Endothelial cell (in vitro differentiated cells): ENCODE measurements at regions not wholly inside any gene's neighbourhood (a gene's known extent, or its start where the extent isn't known, plus 50 kb on each side); places are given as distances from the start of the nearest gene placed in this dataset.

Experiments
- DNase-seq: peaks from one replicate; pipeline ENCODE4 v3.0.0; 2021; ENCODE audit warnings: low spot score
- H3K27ac Mint-ChIP-seq: one replicate; pipeline ENCODE4 v1.8.0; 2021; ENCODE audit warnings: mixed read lengths, inconsistent platforms; ENCODE audit not compliant: unreplicated experiment
- H3K27me3 Mint-ChIP-seq: one replicate; pipeline ENCODE4 v1.8.0; 2021; ENCODE audit warnings: mild to moderate bottlenecking, moderate library complexity, mixed read lengths, inconsistent platforms; ENCODE audit not compliant: unreplicated experiment
- H3K36me3 Mint-ChIP-seq: one replicate; pipeline ENCODE4 v1.8.0; 2021; ENCODE audit warnings: mild to moderate bottlenecking, low read depth, mixed read lengths, inconsistent platforms; ENCODE audit not compliant: unreplicated experiment
- H3K4me1 Mint-ChIP-seq: one replicate; pipeline ENCODE4 v1.8.0; 2021; ENCODE audit warnings: mild to moderate bottlenecking, mixed read lengths, inconsistent platforms; ENCODE audit not compliant: unreplicated experiment
- H3K4me3 Mint-ChIP-seq: one replicate; pipeline ENCODE4 v1.8.0; 2021; ENCODE audit warnings: mild to moderate bottlenecking, mixed read lengths, inconsistent platforms; ENCODE audit not compliant: unreplicated experiment
- H3K9me3 Mint-ChIP-seq: one replicate; pipeline ENCODE4 v1.8.0; 2021; ENCODE audit warnings: mixed read lengths, inconsistent platforms; ENCODE audit not compliant: unreplicated experiment
- CTCF ChIP-seq: fragments of 200-600 bp; sonication (generic); IDR thresholded peaks from one replicate; pipeline ENCODE4 v1.5.0; 2021; ENCODE audit warnings: antibody characterized with exemption; ENCODE audit not compliant: unreplicated experiment

- H3K27ac Mint-ChIP-seq, result no peak overlapping the region
- H3K9me3 Mint-ChIP-seq, result no peaks in the 10 kb centered on the region
- DNase-seq, result no peak
- TF ChIP-seq CTCF, result no peak
- H3K27me3 Mint-ChIP-seq, result peaks cover 5% of the 10 kb centered on the region
- H3K36me3 Mint-ChIP-seq, result no peaks in the 10 kb centered on the region
- H3K4me3 Mint-ChIP-seq, result no peak overlapping the region
- no peaks in the 10 kb centered on the region for H3K4me1 Mint-ChIP-seq
These were observed 73.1 kb downstream of the KCTD12 start for GRCh38 chr13:76813000-76813691.

- Mint-ChIP-seq H3K9me3 (no peaks in the 10 kb centered on the region), H3K4me1 (no peaks in the 10 kb centered on the region), H3K27me3 (peaks cover 5% of the 10 kb centered on the region), H3K27ac (no peak overlapping the region), H3K36me3 (no peaks in the 10 kb centered on the region), H3K4me3 (no peak overlapping the region)
- no peak for TF ChIP-seq CTCF
- DNase-seq, result no peak
These were observed 73.9 kb downstream of the KCTD12 start for GRCh38 chr13:76812206-76812897.

GRCh38 chr13:76809389-76809788 lies 76.8 kb downstream of the KCTD12 start:
- H3K9me3 Mint-ChIP-seq, result no peaks in the 10 kb centered on the region
- TF ChIP-seq CTCF, result no peak
- H3K27ac Mint-ChIP-seq, result no peak overlapping the region
- no peak for DNase-seq
- no peaks in the 10 kb centered on the region for H3K4me1 Mint-ChIP-seq
- H3K27me3 Mint-ChIP-seq, result peaks cover 4% of the 10 kb centered on the region
- no peaks in the 10 kb centered on the region for H3K36me3 Mint-ChIP-seq
- H3K4me3 Mint-ChIP-seq, result no peak overlapping the region

GRCh38 chr13:76808927-76809326 lies 77.3 kb downstream of the KCTD12 start:
- Mint-ChIP-seq H3K36me3 (no peaks in the 10 kb centered on the region), H3K27ac (no peak overlapping the region), H3K4me1 (no peaks in the 10 kb centered on the region), H3K4me3 (no peak overlapping the region), H3K27me3 (peaks cover 4% of the 10 kb centered on the region), H3K9me3 (no peaks in the 10 kb centered on the region)
- TF ChIP-seq CTCF, result no peak
- DNase-seq, result no peak

- H3K9me3 Mint-ChIP-seq, result no peaks in the 10 kb centered on the region
- H3K27me3 Mint-ChIP-seq, result no peaks in the 10 kb centered on the region
- DNase-seq, result no peak
- no peaks in the 10 kb centered on the region for H3K36me3 Mint-ChIP-seq
- H3K4me3 Mint-ChIP-seq, result no peak overlapping the region
- H3K27ac Mint-ChIP-seq, result no peak overlapping the region
- H3K4me1 Mint-ChIP-seq, result no peaks in the 10 kb centered on the region
- no peak for TF ChIP-seq CTCF
These were observed 81.4 kb downstream of the KCTD12 start for GRCh38 chr13:76804801-76805200.
